SJCRH30 (cell line): ENCODE measurements at regions not wholly inside any gene's neighbourhood (a gene's known extent, or its start where the extent isn't known, plus 50 kb on each side); places are given as distances from the start of the nearest gene placed in this dataset.
"Not testable (repeated sequence)": the region's sequence is repeated elsewhere in the genome, so short reads cannot be mapped to it uniquely, and the experiment has no call there.

ENCODE experiments used
- DNase-seq, 2 experiments: peaks; one replicate each; pipeline ENCODE4 v3.0.0-alpha.2; 2015 to 2020
- H3K27ac ChIP-seq: fragments of 250-450 bp; sonication (Bioruptor Pico); 2 replicates; pipeline ENCODE4 v1.5.1; 2020; ENCODE audit warnings: mild to moderate bottlenecking, moderate library complexity
- H3K27me3 ChIP-seq: fragments of 250-450 bp; sonication (Bioruptor Pico); 2 replicates; pipeline ENCODE4 v1.5.1; 2020; ENCODE audit warnings: mild to moderate bottlenecking, moderate library complexity
- H3K36me3 ChIP-seq: fragments of 250-450 bp; sonication (Bioruptor Pico); 2 replicates; pipeline ENCODE4 v1.5.1; 2020; ENCODE audit warnings: mild to moderate bottlenecking, moderate library complexity
- H3K4me1 ChIP-seq: fragments of 250-450 bp; sonication (Bioruptor Pico); 2 replicates; pipeline ENCODE4 v1.5.1; 2020; ENCODE audit warnings: mild to moderate bottlenecking, moderate library complexity
- H3K4me3 ChIP-seq: fragments of 250-450 bp; sonication (Bioruptor Pico); 2 replicates; pipeline ENCODE4 v1.5.1; 2020; ENCODE audit warnings: mild to moderate bottlenecking, moderate library complexity
- H3K9me3 ChIP-seq: fragments of 250-450 bp; sonication (Bioruptor Pico); replicated peaks from 2 replicates; pipeline ENCODE4 v1.5.1; 2020; ENCODE audit warnings: mild to moderate bottlenecking, moderate library complexity

GRCh38 chr17:72566671-72567484, 446.1 kb downstream of the SOX9 start:
- H3K9me3 ChIP-seq, result no peaks in the 10 kb centered on the region
- no peak overlapping the region for H3K27ac ChIP-seq
- H3K36me3 ChIP-seq, result no peaks in the 10 kb centered on the region
- H3K4me3 ChIP-seq, result no peak overlapping the region
- peaks cover 11% of the 10 kb centered on the region for H3K27me3 ChIP-seq
- H3K4me1 ChIP-seq, result no peaks in the 10 kb centered on the region; the same call in 1 of the 2 replicates
- no peak for DNase-seq

GRCh38 chr17:72567774-72568173, 447.0 kb downstream of the SOX9 start:
- H3K27ac ChIP-seq, result no peak overlapping the region
- H3K27me3 ChIP-seq, result peaks cover 15% of the 10 kb centered on the region
- peaks cover 2% of the 10 kb centered on the region; the same call in 1 of the 2 replicates for H3K4me1 ChIP-seq
- H3K9me3 ChIP-seq, result no peaks in the 10 kb centered on the region
- H3K36me3 ChIP-seq, result no peaks in the 10 kb centered on the region
- no peak for DNase-seq
- no peak overlapping the region for H3K4me3 ChIP-seq

- no peak overlapping the region for H3K27ac ChIP-seq
- no peak overlapping the region for H3K4me3 ChIP-seq
- peaks cover 23% of the 10 kb centered on the region for H3K27me3 ChIP-seq
- H3K9me3 ChIP-seq, result no peaks in the 10 kb centered on the region
- H3K4me1 ChIP-seq, result peaks cover 2% of the 10 kb centered on the region; the same call in 1 of the 2 replicates
- H3K36me3 ChIP-seq, result no peaks in the 10 kb centered on the region
- no peak for DNase-seq
Measured at GRCh38 chr17:72569148-72569946, 448.5 kb downstream of the SOX9 start.

- peak in 1 of 2 experiments; percentile 23 for DNase-seq
- Histone ChIP-seq H3K27me3 (peaks cover 42% of the 10 kb centered on the region), H3K4me3 (no peak overlapping the region), H3K36me3 (no peaks in the 10 kb centered on the region), H3K27ac (no peak overlapping the region), H3K9me3 (no peaks in the 10 kb centered on the region), H3K4me1 (peaks cover 2% of the 10 kb centered on the region; the same call in 1 of the 2 replicates)
Measured at GRCh38 chr17:72571813-72572396, 451.1 kb downstream of the SOX9 start.

GRCh38 chr17:72572604-72573491, 452.0 kb downstream of the SOX9 start:
- H3K9me3 ChIP-seq, result no peaks in the 10 kb centered on the region
- H3K36me3 ChIP-seq, result no peaks in the 10 kb centered on the region
- peaks cover 2% of the 10 kb centered on the region; the same call in 1 of the 2 replicates for H3K4me1 ChIP-seq
- no peak overlapping the region for H3K4me3 ChIP-seq
- peaks cover 50% of the 10 kb centered on the region for H3K27me3 ChIP-seq
- no peak for DNase-seq
- no peak overlapping the region for H3K27ac ChIP-seq

- not testable (repeated sequence) for DNase-seq, H3K4me3 ChIP-seq, H3K36me3 ChIP-seq, H3K4me1 ChIP-seq, H3K27ac ChIP-seq, H3K9me3 ChIP-seq
- peaks cover 50% of the 10 kb centered on the region for H3K27me3 ChIP-seq
Measured at GRCh38 chr17:72573492-72573801, 452.6 kb downstream of the SOX9 start.

- no peak overlapping the region for H3K27ac ChIP-seq
- peaks cover 42% of the 10 kb centered on the region for H3K27me3 ChIP-seq
- no peaks in the 10 kb centered on the region for H3K36me3 ChIP-seq
- no peak overlapping the region for H3K4me3 ChIP-seq
- H3K9me3 ChIP-seq, result no peaks in the 10 kb centered on the region
- no peak for DNase-seq
- H3K4me1 ChIP-seq, result peaks cover 2% of the 10 kb centered on the region; the same call in 1 of the 2 replicates
Measured at GRCh38 chr17:72574675-72575510, 454.1 kb downstream of the SOX9 start.

- H3K9me3 ChIP-seq, result no peaks in the 10 kb centered on the region
- no peak overlapping the region for H3K27ac ChIP-seq
- H3K4me3 ChIP-seq, result no peak overlapping the region
- peaks cover 42% of the 10 kb centered on the region for H3K27me3 ChIP-seq
- peaks cover 2% of the 10 kb centered on the region; the same call in 1 of the 2 replicates for H3K4me1 ChIP-seq
- no peak for DNase-seq
- H3K36me3 ChIP-seq, result no peaks in the 10 kb centered on the region
Measured at GRCh38 chr17:72575542-72576233, 454.9 kb downstream of the SOX9 start.

- Histone ChIP-seq H3K4me1 (peaks cover 2% of the 10 kb centered on the region; the same call in 1 of the 2 replicates), H3K4me3 (no peak overlapping the region), H3K27ac (no peak overlapping the region), H3K9me3 (no peaks in the 10 kb centered on the region), H3K27me3 (peaks cover 42% of the 10 kb centered on the region), H3K36me3 (no peaks in the 10 kb centered on the region)
- DNase-seq, result peak in 1 of 2 experiments; percentile 40
Measured at GRCh38 chr17:72576289-72576759, 455.5 kb downstream of the SOX9 start.

- no peak overlapping the region for H3K4me3 ChIP-seq
- no peaks in the 10 kb centered on the region for H3K9me3 ChIP-seq
- H3K27me3 ChIP-seq, result peaks cover 31% of the 10 kb centered on the region
- H3K36me3 ChIP-seq, result no peaks in the 10 kb centered on the region
- DNase-seq, result no peak
- no peaks in the 10 kb centered on the region for H3K4me1 ChIP-seq
- H3K27ac ChIP-seq, result no peak overlapping the region
Measured at GRCh38 chr17:72578817-72579470, 458.1 kb downstream of the SOX9 start.

GRCh38 chr17:72579990-72580320, 459.1 kb downstream of the SOX9 start:
- Histone ChIP-seq H3K4me3 (no peak overlapping the region), H3K27me3 (peaks cover 23% of the 10 kb centered on the region), H3K4me1 (no peaks in the 10 kb centered on the region), H3K9me3 (no peaks in the 10 kb centered on the region), H3K36me3 (no peaks in the 10 kb centered on the region), H3K27ac (no peak overlapping the region)
- no peak for DNase-seq

- Histone ChIP-seq H3K4me3 (no peak overlapping the region), H3K9me3 (no peaks in the 10 kb centered on the region), H3K27ac (no peak overlapping the region), H3K27me3 (peaks cover 18% of the 10 kb centered on the region), H3K36me3 (no peaks in the 10 kb centered on the region), H3K4me1 (no peaks in the 10 kb centered on the region)
- DNase-seq, result no peak
Measured at GRCh38 chr17:72580321-72581127, 459.7 kb downstream of the SOX9 start.
